ENCODE measurements at regions not wholly inside any gene's neighbourhood (a gene's known extent, or its start where the extent isn't known, plus 50 kb on each side); places are given as distances from the start of the nearest gene placed in this dataset.

DNA sequence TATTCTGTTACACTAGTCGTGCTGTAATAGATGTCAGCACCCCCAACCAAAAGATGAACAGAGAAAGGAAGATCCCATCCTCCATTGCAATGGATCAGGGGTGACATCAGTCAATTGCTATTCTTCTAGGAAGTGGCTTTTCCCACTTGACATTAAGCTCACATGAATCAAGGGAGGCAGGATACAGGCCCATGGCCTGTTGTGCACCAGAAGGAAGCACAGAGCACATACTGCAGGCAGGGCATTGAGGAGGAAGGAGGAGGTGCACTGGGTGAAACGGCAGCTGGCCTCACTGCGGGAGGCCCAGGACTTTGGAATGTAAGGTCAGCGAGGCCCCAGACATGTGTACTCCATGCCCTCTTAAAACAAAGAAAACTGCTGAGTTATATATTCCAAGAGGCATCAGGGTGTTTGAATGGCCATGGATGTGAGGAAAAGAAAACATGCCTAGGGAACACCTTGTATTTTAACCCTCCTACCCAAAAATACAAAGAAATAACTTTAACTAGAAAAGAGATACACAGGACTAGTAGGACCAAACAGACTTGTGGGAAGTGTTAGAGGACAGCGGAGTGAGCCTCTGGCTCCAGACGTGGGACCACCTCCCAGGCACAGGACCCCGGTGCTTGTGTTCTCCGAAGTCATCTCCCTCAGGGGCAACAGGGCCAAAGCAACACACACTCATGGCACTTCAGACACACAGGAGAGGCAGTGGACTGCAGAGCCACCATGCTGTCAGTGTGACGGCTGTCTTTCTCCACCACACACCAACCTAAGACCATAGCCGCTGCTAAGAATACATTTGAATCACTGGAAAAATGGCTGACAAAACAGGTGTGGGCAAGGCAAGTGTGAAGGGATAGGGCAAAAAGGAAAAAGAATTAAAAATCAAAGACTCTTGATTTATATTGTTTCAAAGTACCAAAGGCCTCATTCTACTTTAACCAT lies 51.4 kb upstream of the RIOK3 start:
- H3K27ac Mint-ChIP-seq = peak overlapping the region; percentile 50 to 96 (median 95); a peak in 6 of 7 replicates
- no peaks in the 10 kb centered on the region for H3K79me1 ChIP-seq (ENCODE audit: insufficient read depth, low read depth, low read length, poor library complexity, severe bottlenecking)
- H2BK15ac ChIP-seq (ENCODE audit: low read depth, low read length) = no peak overlapping the region
- H3K18ac ChIP-seq (ENCODE audit: insufficient read length, low read depth, low read length) = peak overlapping the region; percentile 19
- no peak overlapping the region for H2AK5ac ChIP-seq (ENCODE audit: insufficient read length, low read length)
- no peak overlapping the region for H3K23ac ChIP-seq (ENCODE audit: insufficient read length, low read depth, low read length)
- peak overlapping the region; percentile 1; the same call in 1 of the 2 replicates for H3K14ac ChIP-seq (ENCODE audit: insufficient read depth, low read length)
- H2AFZ ChIP-seq (ENCODE audit: low read length) = no peak overlapping the region
- no peak overlapping the region for H3K4me2 ChIP-seq (ENCODE audit: insufficient read depth, insufficient read length, low read length)
- no peak overlapping the region for H4K8ac ChIP-seq (replicated peaks; ENCODE audit: insufficient read length, low read depth, low read length)
- no CpG with 5 or more reads among the region's 10 CpGs for WGBS (ENCODE audit: extremely low coverage, insufficient read length, low lambda C conversion rate)
- peak overlapping the region; percentile 10 for H3K27ac ChIP-seq (ENCODE audit: insufficient read length, low read depth, low read length)
- no peak overlapping the region for H4K5ac ChIP-seq (ENCODE audit: insufficient read length, low read depth, low read length)
- no peaks in the 10 kb centered on the region; the same call in 1 of the 2 replicates for H3K4me1 ChIP-seq (ENCODE audit: insufficient read depth, low read length)
- no peak overlapping the region for H2BK120ac ChIP-seq (ENCODE audit: low read depth, low read length, poor library complexity, severe bottlenecking)
- H3K9me3 ChIP-seq (ENCODE audit: control insufficient read depth, low read depth, low read length) = no peaks in the 10 kb centered on the region
- no peaks in the 10 kb centered on the region for H3K23me2 ChIP-seq (ENCODE audit: insufficient read length, low read depth, low read length, poor library complexity, severe bottlenecking)
- no peak overlapping the region for H2BK5ac ChIP-seq (ENCODE audit: insufficient read length, low read length)
- no peak overlapping the region for H3K4me3 Mint-ChIP-seq
- H2BK12ac ChIP-seq (ENCODE audit: insufficient read length, low read depth, low read length) = no peak overlapping the region
- H3K9me3 Mint-ChIP-seq = no peaks in the 10 kb centered on the region
- H3K27me3 ChIP-seq (ENCODE audit: insufficient read depth, low read length) = no peaks in the 10 kb centered on the region
- no peak overlapping the region for H3K9ac ChIP-seq (ENCODE audit: extremely low read depth, insufficient read length, low read length)
- H3K79me2 ChIP-seq (ENCODE audit: insufficient read depth, low read length) = no peaks in the 10 kb centered on the region
- H3K56ac ChIP-seq (ENCODE audit: insufficient read length, low read depth, low read length) = no peak overlapping the region
- H4K91ac ChIP-seq (ENCODE audit: insufficient read length, low read depth, low read length) = no peak overlapping the region
- peaks cover 20 to 27% of the 10 kb centered on the region in 2 experiments for H3K4me1 Mint-ChIP-seq
- H3K27me3 Mint-ChIP-seq (ENCODE audit: low read depth) = no peaks in the 10 kb centered on the region; the same call in 1 of the 2 replicates
- H4K20me1 ChIP-seq (ENCODE audit: control insufficient read depth, insufficient read depth, insufficient read length) = no peaks in the 10 kb centered on the region
- peak overlapping the region; percentile 0 for H3T11ph ChIP-seq (ENCODE audit: low read length)
- H2BK20ac ChIP-seq (ENCODE audit: low read depth, low read length, poor library complexity, severe bottlenecking) = no peak overlapping the region
- peaks cover 2 to 6% (median 6%) of the 10 kb centered on the region in 3 experiments; a peak in 5 of 7 replicates for H3K36me3 Mint-ChIP-seq (ENCODE audit: insufficient read depth in 1 of 3, low read depth in 3 of 3)
- TF ChIP-seq, protein P1, sequence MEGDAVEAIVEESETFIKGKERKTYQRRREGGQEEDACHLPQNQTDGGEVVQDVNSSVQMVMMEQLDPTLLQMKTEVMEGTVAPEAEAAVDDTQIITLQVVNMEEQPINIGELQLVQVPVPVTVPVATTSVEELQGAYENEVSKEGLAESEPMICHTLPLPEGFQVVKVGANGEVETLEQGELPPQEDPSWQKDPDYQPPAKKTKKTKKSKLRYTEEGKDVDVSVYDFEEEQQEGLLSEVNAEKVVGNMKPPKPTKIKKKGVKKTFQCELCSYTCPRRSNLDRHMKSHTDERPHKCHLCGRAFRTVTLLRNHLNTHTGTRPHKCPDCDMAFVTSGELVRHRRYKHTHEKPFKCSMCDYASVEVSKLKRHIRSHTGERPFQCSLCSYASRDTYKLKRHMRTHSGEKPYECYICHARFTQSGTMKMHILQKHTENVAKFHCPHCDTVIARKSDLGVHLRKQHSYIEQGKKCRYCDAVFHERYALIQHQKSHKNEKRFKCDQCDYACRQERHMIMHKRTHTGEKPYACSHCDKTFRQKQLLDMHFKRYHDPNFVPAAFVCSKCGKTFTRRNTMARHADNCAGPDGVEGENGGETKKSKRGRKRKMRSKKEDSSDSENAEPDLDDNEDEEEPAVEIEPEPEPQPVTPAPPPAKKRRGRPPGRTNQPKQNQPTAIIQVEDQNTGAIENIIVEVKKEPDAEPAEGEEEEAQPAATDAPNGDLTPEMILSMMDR (conservative IDR thresholded peaks at IDR 0.05) = no peak
- H3K4ac ChIP-seq (ENCODE audit: low read depth, low read length) = no peak overlapping the region
- peak; percentile 67 for DNase-seq
